ENCODE measurements at regions not wholly inside any gene's neighbourhood (a gene's known extent, or its start where the extent isn't known, plus 50 kb on each side); places are given as distances from the start of the nearest gene placed in this dataset.

GRCh38 chr12:90193500-90193899 is 484.9 kb upstream of the ATP2B1 start:
- H4K20me1 ChIP-seq: no peaks in the 10 kb centered on the region
- no peak overlapping the region for H3K4me3 ChIP-seq
- H3K36me3 ChIP-seq: no peaks in the 10 kb centered on the region
- no peak for TF ChIP-seq Cebpa-rat (IDR thresholded peaks at IDR 0.05)
- no peaks in the 10 kb centered on the region for H3K4me1 ChIP-seq
- no peak overlapping the region for H3K27ac ChIP-seq
- no peak overlapping the region for H3K4me2 ChIP-seq
- no peaks in the 10 kb centered on the region for H3K27me3 ChIP-seq
- H3K9ac ChIP-seq: no peak overlapping the region
- H3K9me3 ChIP-seq (replicated peaks in 1 of 11): no peaks in the 10 kb centered on the region

- TF ChIP-seq Cebpa-rat (IDR thresholded peaks at IDR 0.05): no peak
Measured at GRCh38 chr12:90188857-90189256, 480.2 kb upstream of the ATP2B1 start.

GRCh38 chr12:90183201-90183600 is 474.6 kb upstream of the ATP2B1 start:
- H3K9ac ChIP-seq: no peak overlapping the region
- H3K4me3 ChIP-seq: no peak overlapping the region
- H3K36me3 ChIP-seq: no peaks in the 10 kb centered on the region
- no peak for TF ChIP-seq Cebpa-rat (IDR thresholded peaks at IDR 0.05)
- no peaks in the 10 kb centered on the region for H3K27me3 ChIP-seq
- H3K4me2 ChIP-seq: no peak overlapping the region
- no peaks in the 10 kb centered on the region for H3K4me1 ChIP-seq
- H3K9me3 ChIP-seq (replicated peaks in 1 of 11): peaks cover 0 to 18% (median 9%) of the 10 kb centered on the region in 11 experiments; a peak in 14 of 22 replicates
- H3K27ac ChIP-seq: no peak overlapping the region
- H4K20me1 ChIP-seq: no peaks in the 10 kb centered on the region

More at GRCh38 chr12:90188857-90189256, 480.2 kb upstream of the ATP2B1 start:
- Histone ChIP-seq H3K27ac (no peak overlapping the region), H3K4me2 (no peak overlapping the region), H3K9ac (no peak overlapping the region), H3K4me3 (no peak overlapping the region), H3K4me1 (no peaks in the 10 kb centered on the region), H3K9me3 (replicated peaks in 1 of 11) (peaks cover 0 to 9% (median 1%) of the 10 kb centered on the region in 11 experiments; a peak in 8 of 22 replicates), H3K36me3 (no peaks in the 10 kb centered on the region), H3K27me3 (no peaks in the 10 kb centered on the region), H4K20me1 (no peaks in the 10 kb centered on the region)

GRCh38 chr12:90181216-90181615 is 472.6 kb upstream of the ATP2B1 start:
- TF ChIP-seq Cebpa-rat (IDR thresholded peaks at IDR 0.05): no peak
- Histone ChIP-seq H3K4me2 (no peak overlapping the region), H3K36me3 (no peaks in the 10 kb centered on the region)

GRCh38 chr12:90174956-90175355 is 466.3 kb upstream of the ATP2B1 start:
- no peaks in the 10 kb centered on the region for H3K4me1 ChIP-seq
- no peaks in the 10 kb centered on the region for H4K20me1 ChIP-seq
- no peak overlapping the region for H3K9ac ChIP-seq
- no peaks in the 10 kb centered on the region for H3K27me3 ChIP-seq
- TF ChIP-seq Cebpa-rat (IDR thresholded peaks at IDR 0.05): no peak
- H3K4me2 ChIP-seq: no peak overlapping the region
- no peak overlapping the region for H3K27ac ChIP-seq
- no peaks in the 10 kb centered on the region for H3K36me3 ChIP-seq
- H3K4me3 ChIP-seq: no peak overlapping the region
- H3K9me3 ChIP-seq (replicated peaks in 1 of 11): 0 out of 22 replicates have a peak, but pooled peaks cover 0 to 5% (median 0%) of the 10 kb centered on the region in 11 experiments

More at GRCh38 chr12:90181216-90181615, 472.6 kb upstream of the ATP2B1 start:
- Histone ChIP-seq H4K20me1 (no peaks in the 10 kb centered on the region), H3K9ac (no peak overlapping the region), H3K9me3 (replicated peaks in 1 of 11) (peaks cover 0 to 23% (median 9%) of the 10 kb centered on the region in 11 experiments; a peak in 14 of 22 replicates), H3K27ac (no peak overlapping the region), H3K27me3 (no peaks in the 10 kb centered on the region), H3K4me3 (no peak overlapping the region), H3K4me1 (no peaks in the 10 kb centered on the region)

- Histone ChIP-seq H3K4me3 (no peak overlapping the region), H3K9ac (no peak overlapping the region), H3K4me1 (no peaks in the 10 kb centered on the region), H3K27ac (no peak overlapping the region), H3K27me3 (no peaks in the 10 kb centered on the region), H3K36me3 (no peaks in the 10 kb centered on the region), H3K4me2 (no peak overlapping the region), H4K20me1 (no peaks in the 10 kb centered on the region), H3K9me3 (replicated peaks in 1 of 11) (0 out of 22 replicates have a peak, but pooled peaks cover 0 to 5% (median 0%) of the 10 kb centered on the region in 11 experiments)
- TF ChIP-seq Cebpa-rat (IDR thresholded peaks at IDR 0.05): no peak
Measured at GRCh38 chr12:90174198-90174510, 465.5 kb upstream of the ATP2B1 start.

- Histone ChIP-seq H3K4me3 (no peak overlapping the region), H3K9me3 (replicated peaks in 1 of 11) (0 out of 22 replicates have a peak, but pooled peaks cover 0 to 5% (median 0%) of the 10 kb centered on the region in 11 experiments), H3K4me1 (no peaks in the 10 kb centered on the region), H4K20me1 (no peaks in the 10 kb centered on the region), H3K4me2 (no peak overlapping the region), H3K9ac (no peak overlapping the region), H3K36me3 (no peaks in the 10 kb centered on the region), H3K27me3 (no peaks in the 10 kb centered on the region), H3K27ac (no peak overlapping the region)
- no peak for TF ChIP-seq Cebpa-rat (IDR thresholded peaks at IDR 0.05)
Measured at GRCh38 chr12:90173499-90174197, 465.0 kb upstream of the ATP2B1 start.

GRCh38 chr12:90172524-90172923 is 463.9 kb upstream of the ATP2B1 start:
- Histone ChIP-seq H3K4me3 (no peak overlapping the region), H3K36me3 (no peaks in the 10 kb centered on the region), H3K4me2 (no peak overlapping the region), H3K27ac (no peak overlapping the region), H3K9ac (no peak overlapping the region), H3K9me3 (replicated peaks in 1 of 11) (0 out of 22 replicates have a peak, but pooled peaks cover 0 to 4% (median 0%) of the 10 kb centered on the region in 11 experiments), H4K20me1 (no peaks in the 10 kb centered on the region), H3K4me1 (no peaks in the 10 kb centered on the region), H3K27me3 (no peaks in the 10 kb centered on the region)
- peak in 2 of 11 experiments; percentile 69 to 75; a peak in 5 of 22 replicates for TF ChIP-seq Cebpa-rat (IDR thresholded peaks at IDR 0.05)

GRCh38 chr12:90170740-90171139 is 462.1 kb upstream of the ATP2B1 start:
- no peaks in the 10 kb centered on the region for H4K20me1 ChIP-seq
- no peak overlapping the region for H3K27ac ChIP-seq
- H3K36me3 ChIP-seq: no peaks in the 10 kb centered on the region
- H3K4me2 ChIP-seq: no peak overlapping the region
- no peaks in the 10 kb centered on the region; a peak in 1 of 20 replicates for H3K4me1 ChIP-seq
- TF ChIP-seq Cebpa-rat (IDR thresholded peaks at IDR 0.05): no peak
- H3K9me3 ChIP-seq (replicated peaks in 1 of 11): no peaks in the 10 kb centered on the region
- no peak overlapping the region for H3K9ac ChIP-seq
- H3K27me3 ChIP-seq: no peaks in the 10 kb centered on the region
- H3K4me3 ChIP-seq: no peak overlapping the region

Measured in BLaER1 treated with 17β-estradiol and CSF1 and Interleukin-3, amounts not matched to agents 10 nM and 100 nM (cell line).